DMS153 (cell line): ENCODE measurements at regions not wholly inside any gene's neighbourhood (a gene's known extent, or its start where the extent isn't known, plus 50 kb on each side); places are given as distances from the start of the nearest gene placed in this dataset.
"Not testable (repeated sequence)": the region's sequence is repeated elsewhere in the genome, so short reads cannot be mapped to it uniquely, and the experiment has no call there.

ENCODE experiments used
- DNase-seq: peaks from one replicate; lab custom pipeline; 2025; lab: John Stamatoyannopoulos, UW

- no peak for DNase-seq
These were observed 178.0 kb upstream of the ANKRD50 start for GRCh38 chr4:124890522-124890921.

GRCh38 chr4:124887739-124888138 lies 175.2 kb upstream of the ANKRD50 start:
- DNase-seq = no peak

DNA sequence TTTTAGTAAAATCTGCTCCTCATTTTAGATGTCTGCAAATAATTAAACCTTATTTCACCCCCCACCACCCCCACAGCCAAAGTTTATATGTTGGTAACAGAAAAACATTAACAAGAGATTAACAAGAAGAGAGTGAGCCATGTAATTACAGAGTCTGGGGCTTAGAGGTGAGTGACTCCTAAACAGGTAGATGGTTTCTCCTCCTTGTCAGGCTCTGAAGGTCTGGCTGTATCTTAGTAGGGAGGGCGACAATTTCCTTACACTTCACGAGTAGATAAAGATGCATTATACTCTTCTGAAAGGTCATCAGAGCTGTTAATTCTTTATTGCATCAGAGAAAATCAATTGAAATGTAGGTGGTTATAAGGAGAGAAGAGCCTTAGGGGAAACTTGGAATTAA lies 171.8 kb upstream of the ANKRD50 start:
- no peak for DNase-seq

DNA sequence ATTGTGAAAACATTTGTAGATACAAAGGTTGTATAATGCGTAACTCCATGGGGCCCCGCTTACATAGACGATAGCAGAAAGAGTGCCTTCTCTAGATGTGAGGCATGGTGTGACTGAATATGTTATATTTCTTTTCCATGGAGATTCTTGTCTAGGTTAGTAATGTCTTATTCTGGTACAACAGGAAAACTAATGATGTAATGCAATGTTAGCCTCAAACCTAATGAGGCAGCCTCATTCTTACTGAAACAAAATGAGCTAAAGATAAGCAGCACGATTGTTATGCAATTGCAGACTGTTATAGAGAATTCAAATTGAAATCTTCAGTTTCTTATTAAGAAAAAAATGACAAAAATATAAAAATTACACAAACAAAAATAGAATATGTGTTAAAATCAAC lies 171.1 kb upstream of the ANKRD50 start:
- no peak for DNase-seq

- no peak for DNase-seq
These were observed 166.7 kb upstream of the ANKRD50 start for GRCh38 chr4:124879195-124879594.

- DNase-seq = no peak
These were observed 161.6 kb upstream of the ANKRD50 start for GRCh38 chr4:124874172-124874450.

GRCh38 chr4:124873361-124874171 lies 161.0 kb upstream of the ANKRD50 start:
- no peak for DNase-seq

- no peak for DNase-seq
These were observed 160.1 kb upstream of the ANKRD50 start for GRCh38 chr4:124872659-124873058.

DNA sequence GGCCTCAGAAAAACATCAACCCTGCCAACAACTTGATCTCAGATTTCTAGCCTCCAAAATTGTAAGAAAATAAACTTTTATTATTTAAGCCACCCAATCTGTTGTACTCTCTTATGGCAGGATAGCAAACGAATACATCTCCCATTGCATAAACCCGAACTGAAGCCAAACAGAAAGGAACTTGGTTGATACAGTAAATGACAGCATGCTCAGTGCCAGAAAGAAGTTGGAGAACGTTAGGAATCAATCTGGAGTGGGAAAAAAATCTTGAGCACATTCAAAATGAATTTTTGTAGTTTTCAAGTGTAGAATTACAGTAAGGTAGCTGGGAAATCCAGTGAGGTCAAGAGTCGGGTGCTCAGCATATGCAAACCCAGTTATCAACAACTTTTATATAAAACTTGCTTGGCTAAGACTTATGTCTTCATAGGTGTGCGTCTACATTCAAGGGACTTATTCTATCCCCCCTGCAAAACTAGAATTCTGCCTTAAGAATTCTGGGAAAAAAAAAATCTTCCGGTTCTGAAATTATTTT lies 157.5 kb upstream of the ANKRD50 start:
- DNase-seq = no peak

- DNase-seq = no peak
These were observed 156.0 kb upstream of the ANKRD50 start for GRCh38 chr4:124868495-124868894.

GRCh38 chr4:124867536-124867935 lies 155.0 kb upstream of the ANKRD50 start:
- DNase-seq = no peak

- DNase-seq = no peak
These were observed 153.8 kb upstream of the ANKRD50 start for GRCh38 chr4:124866301-124866700.

GRCh38 chr4:124863040-124863545 lies 150.6 kb upstream of the ANKRD50 start:
- no peak for DNase-seq

DNA sequence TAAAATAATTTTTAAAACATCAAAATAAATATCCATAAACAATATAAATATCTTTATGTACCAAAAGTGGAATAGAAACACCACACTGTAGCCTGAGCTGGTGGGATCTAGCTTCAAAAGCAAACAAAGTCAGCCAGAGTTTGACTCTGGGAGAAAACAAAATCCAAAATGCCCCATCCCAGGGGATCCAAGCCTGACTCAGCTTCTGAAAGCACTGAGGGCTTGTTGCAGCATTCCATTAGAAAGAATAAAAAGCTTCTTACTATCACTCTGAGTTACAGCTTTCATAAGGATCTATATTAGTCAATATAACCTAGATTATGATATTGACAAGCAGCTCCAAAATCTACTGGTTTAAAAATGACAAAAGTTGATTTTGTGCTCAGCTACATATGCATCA lies 149.7 kb upstream of the ANKRD50 start:
- DNase-seq = no peak

DNA sequence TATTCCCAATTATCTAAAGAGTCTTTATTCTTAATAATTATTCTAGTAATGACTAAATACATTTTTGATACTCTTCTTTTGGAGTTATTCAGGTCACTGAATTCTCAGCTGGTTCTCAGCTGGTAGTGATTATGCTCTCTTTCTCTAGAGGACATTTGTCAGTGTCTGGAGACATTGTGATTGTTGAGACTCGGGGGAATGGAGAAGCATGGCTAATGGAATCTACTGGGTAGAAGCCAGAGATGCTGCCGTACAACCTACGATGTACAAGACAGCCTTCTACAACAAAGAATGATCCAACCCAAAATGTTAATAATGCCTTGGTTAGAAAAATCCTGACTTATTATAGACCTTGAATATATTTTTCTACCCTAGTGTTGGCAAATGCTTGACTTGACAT lies 149.2 kb upstream of the ANKRD50 start:
- DNase-seq = no peak

GRCh38 chr4:124854968-124855367 lies 142.4 kb upstream of the ANKRD50 start:
- DNase-seq = no peak

DNA sequence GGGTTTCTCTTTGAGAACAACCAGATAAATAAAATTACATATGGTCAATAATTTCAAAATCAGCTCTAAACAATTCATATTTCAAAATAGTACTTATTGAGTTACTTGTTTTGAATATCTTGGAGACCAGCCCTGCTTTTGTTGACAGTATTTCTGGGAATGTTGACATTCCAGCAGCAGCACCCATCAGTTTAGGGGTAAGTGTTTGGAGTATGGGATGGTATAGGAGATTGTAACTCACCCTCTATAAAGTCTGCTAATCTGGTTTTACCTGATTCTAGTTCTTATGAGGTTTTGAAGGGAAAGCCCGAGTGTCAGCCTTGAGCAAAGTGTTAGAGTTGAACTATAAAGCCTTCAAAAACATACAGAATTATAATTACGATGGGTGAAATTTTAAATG lies 139.2 kb upstream of the ANKRD50 start:
- no peak for DNase-seq

DNA sequence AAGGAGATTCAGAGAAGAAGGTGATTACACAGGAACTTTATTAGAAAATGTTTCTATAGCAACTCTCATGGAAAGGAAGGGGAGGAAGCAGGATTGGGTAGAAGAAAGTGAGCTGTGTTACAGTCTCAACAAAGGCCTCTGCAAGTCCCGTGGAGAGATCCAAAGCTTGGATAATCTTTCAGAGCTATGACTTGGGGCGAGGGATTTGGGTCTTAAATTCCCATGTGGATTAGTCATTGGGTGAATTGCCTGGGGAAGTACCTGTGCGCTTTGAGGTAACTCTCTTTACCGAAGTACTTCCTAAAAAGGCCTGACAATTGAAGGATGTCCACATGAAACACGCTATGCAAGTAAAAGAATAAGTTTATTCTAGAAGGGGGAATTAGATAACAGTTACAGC lies 133.8 kb upstream of the ANKRD50 start:
- no peak for DNase-seq

DNA sequence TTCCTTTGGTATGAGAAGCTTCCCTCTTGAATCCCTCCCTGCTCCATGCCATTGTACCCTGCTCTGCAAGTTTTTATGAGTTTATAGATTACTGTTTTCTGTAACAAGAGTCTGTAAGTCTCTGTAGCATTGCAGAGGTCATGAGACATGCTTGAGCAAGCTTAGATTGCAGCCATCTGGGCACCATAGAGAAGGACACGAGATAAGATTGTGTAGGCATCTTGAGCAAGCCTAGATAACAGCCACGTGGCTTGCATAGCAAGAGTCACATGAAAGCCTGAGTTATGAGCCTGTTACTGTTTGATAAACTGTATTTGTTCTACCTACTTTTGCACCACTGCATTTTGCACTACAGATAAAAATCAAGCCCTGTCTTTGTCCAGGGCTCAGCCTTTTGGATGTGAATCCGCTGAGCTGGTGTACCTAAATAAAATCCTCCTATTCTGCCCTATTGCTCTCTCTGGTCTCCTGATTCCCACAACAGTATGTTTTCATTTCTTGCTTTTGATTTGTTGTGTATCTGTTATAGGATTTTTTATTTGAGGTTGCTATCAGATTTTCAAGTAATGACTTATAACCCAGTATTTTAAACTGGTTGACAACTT lies 127.4 kb upstream of the ANKRD50 start:
- DNase-seq = no peak

DNA sequence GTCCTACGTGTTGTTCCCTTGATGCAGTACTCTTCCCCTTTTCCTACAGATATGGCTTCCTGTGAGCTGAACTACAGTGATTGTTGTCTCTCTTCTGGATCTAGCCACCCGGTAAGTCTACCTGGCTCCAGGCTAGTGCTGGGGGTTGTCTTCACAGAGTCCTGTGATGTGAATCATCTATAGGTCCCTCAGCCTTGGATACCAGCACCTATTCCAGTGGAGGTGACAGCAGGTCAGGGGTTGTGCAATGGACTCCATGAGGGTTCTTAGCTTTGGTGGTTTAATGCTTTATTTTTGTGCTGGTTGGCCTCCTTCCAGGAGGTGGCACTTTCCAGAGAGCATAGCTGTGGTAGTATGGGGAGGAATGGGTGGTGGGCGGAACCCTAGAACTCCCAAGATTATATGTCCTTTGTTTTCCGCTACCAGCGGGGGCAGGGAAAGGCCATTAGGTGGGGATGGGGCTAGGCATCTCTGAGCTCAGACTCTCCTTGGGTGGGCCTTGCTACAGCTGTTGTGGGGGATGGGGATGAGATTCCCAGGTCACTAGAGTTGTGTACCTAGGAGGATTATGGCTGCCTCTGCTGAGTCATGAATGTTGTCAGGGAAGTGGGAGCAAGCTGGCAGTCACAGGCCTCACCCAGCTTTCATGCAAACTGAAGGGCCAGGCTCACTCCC lies 121.4 kb upstream of the ANKRD50 start:
- DNase-seq = no peak

DNA sequence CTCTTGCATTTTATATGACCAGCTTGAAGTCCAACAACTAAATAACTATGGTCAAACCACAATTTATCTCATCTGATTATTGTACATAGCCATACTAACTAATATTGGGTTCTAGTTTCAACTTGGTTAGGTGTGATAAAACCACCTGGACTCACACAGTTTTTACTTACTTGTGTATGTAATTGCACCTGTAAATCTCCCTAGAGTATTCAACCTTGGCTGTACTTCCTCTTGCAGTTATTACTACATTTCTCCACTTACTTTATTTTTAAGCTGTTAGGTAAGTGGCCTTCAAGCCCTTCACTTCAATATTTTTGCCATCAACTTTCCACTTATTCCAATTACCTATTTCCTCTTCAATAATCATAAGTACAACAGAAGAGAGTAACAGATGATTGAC lies 115.8 kb upstream of the ANKRD50 start:
- no peak for DNase-seq

- no peak for DNase-seq
These were observed 105.0 kb upstream of the ANKRD50 start for GRCh38 chr4:124817531-124817930.

DNA sequence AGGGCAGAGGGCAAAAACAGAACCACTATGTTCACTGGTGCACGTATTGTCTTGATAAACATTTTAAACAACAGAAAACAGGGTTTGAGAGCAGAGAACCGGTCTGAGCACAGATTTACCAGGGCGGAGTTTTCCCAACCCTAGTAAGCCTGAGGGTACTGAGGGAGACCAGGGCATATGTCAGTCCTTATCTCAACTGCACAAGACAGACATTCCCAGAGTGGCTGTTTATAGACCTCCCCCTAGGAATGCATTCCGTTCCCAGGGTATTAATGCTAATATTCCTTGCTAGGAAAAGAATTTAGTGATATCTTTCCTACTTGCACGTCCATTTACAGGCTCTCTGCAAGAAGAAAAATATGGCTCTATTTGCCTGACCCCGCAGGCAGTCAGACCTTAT lies 99.7 kb upstream of the ANKRD50 start:
- DNase-seq = not testable (repeated sequence)
